ENCODE measurements at regions not wholly inside any gene's neighbourhood (a gene's known extent, or its start where the extent isn't known, plus 50 kb on each side); places are given as distances from the start of the nearest gene placed in this dataset.

DNA sequence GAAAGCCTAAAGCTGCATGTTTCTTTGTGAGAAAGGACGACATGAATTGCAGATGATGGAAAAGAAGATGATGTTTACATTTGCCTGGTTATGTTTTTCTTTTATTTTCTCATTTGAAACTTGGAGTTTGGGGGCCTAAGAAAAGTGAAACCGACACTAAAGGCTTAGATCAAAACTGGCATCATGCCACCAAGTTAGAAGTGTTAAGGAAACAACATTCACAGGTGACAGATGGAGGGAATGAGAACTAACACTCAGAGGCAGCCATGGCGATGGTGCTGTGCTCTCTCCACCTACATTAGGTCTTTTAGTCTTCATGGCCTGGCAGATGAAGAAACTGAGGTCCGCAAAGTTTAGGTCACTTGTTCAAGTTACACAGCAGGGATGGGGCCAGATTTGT lies 923.6 kb downstream of the TUSC7 start:
- no peak overlapping the region for H3K4me3 ChIP-seq (ENCODE audit: low read depth in 1 of 2, low read length in 2 of 2)
- no peaks in the 10 kb centered on the region for H3K9me3 ChIP-seq (ENCODE audit: control insufficient read depth in 1 of 2, low read length in 2 of 2)
- H3K27me3 ChIP-seq (ENCODE audit: control insufficient read depth in 1 of 2, insufficient read depth in 2 of 2, low read length in 2 of 2): no peaks in the 10 kb centered on the region
- no peak overlapping the region for H3K27ac ChIP-seq (ENCODE audit: low read depth, low read length)
- H3K36me3 ChIP-seq (ENCODE audit: control insufficient read depth in 1 of 2, insufficient read depth in 2 of 2, low read length in 2 of 2): no peaks in the 10 kb centered on the region
- peaks cover 0 to 5% of the 10 kb centered on the region in 2 donors for H3K4me1 ChIP-seq (ENCODE audit: control insufficient read depth in 1 of 2, insufficient read depth in 2 of 2, low read length in 2 of 2)
- no peak overlapping the region for H3K9ac ChIP-seq (ENCODE audit: low read depth in 1 of 2, low read length in 2 of 2)

DNA sequence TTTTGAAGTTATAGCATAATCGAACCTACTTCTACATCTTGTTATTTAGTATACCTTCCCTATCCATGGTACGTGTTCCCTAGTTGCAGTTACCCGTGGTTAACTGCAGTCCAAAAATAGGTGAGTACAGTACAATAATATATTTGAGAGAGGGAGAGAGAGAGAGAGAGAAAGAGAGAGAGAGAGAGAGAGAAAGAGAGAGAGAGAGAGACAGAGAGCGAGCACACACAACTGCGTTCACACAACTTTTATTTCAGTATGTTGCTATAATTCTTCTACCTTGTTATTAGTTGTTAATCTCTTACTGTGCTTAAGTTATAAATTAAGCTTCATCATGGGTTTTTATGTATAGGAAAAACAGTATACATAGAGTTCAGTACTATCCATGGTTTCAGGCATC lies 928.1 kb downstream of the TUSC7 start:
- Histone ChIP-seq H3K36me3 (ENCODE audit: control insufficient read depth in 1 of 2, insufficient read depth in 2 of 2, low read length in 2 of 2) (no peaks in the 10 kb centered on the region), H3K9ac (ENCODE audit: low read depth in 1 of 2, low read length in 2 of 2) (no peak overlapping the region), H3K9me3 (ENCODE audit: control insufficient read depth in 1 of 2, low read length in 2 of 2) (no peaks in the 10 kb centered on the region), H3K4me1 (ENCODE audit: control insufficient read depth in 1 of 2, insufficient read depth in 2 of 2, low read length in 2 of 2) (no peaks in the 10 kb centered on the region), H3K4me3 (ENCODE audit: low read depth in 1 of 2, low read length in 2 of 2) (no peak overlapping the region), H3K27ac (ENCODE audit: low read depth, low read length) (no peak overlapping the region), H3K27me3 (ENCODE audit: control insufficient read depth in 1 of 2, insufficient read depth in 2 of 2, low read length in 2 of 2) (no peaks in the 10 kb centered on the region)

DNA sequence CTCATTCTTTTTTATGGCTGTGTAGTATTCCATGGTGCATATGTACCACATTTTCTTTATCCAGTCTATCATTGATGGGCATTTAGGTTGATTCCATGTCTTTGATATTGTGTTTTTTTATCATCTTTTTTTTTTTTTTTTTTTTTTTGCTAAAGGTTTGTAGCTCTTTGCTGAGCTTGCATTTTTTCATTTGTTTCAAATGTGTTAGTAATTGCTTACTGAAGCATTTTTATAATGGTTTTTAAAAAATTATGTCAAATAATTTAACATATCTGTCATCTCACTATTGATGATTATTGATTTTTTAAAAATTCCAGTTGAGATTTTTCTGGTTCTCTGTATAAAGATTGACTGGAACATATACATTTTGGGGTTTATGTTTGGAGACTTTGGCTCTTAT lies 934.6 kb downstream of the TUSC7 start:
- no peak overlapping the region for H3K4me3 ChIP-seq (ENCODE audit: low read depth in 1 of 2, low read length in 2 of 2)
- no peaks in the 10 kb centered on the region for H3K36me3 ChIP-seq (ENCODE audit: control insufficient read depth in 1 of 2, insufficient read depth in 2 of 2, low read length in 2 of 2)
- H3K9ac ChIP-seq (ENCODE audit: low read depth in 1 of 2, low read length in 2 of 2): no peak overlapping the region
- H3K4me1 ChIP-seq (ENCODE audit: control insufficient read depth in 1 of 2, insufficient read depth in 2 of 2, low read length in 2 of 2): no peaks in the 10 kb centered on the region
- no peak overlapping the region for H3K27ac ChIP-seq (ENCODE audit: low read depth, low read length)
- H3K27me3 ChIP-seq (ENCODE audit: control insufficient read depth in 1 of 2, insufficient read depth in 2 of 2, low read length in 2 of 2): no peaks in the 10 kb centered on the region
- H3K9me3 ChIP-seq (ENCODE audit: control insufficient read depth in 1 of 2, low read length in 2 of 2): no peaks in the 10 kb centered on the region

DNA sequence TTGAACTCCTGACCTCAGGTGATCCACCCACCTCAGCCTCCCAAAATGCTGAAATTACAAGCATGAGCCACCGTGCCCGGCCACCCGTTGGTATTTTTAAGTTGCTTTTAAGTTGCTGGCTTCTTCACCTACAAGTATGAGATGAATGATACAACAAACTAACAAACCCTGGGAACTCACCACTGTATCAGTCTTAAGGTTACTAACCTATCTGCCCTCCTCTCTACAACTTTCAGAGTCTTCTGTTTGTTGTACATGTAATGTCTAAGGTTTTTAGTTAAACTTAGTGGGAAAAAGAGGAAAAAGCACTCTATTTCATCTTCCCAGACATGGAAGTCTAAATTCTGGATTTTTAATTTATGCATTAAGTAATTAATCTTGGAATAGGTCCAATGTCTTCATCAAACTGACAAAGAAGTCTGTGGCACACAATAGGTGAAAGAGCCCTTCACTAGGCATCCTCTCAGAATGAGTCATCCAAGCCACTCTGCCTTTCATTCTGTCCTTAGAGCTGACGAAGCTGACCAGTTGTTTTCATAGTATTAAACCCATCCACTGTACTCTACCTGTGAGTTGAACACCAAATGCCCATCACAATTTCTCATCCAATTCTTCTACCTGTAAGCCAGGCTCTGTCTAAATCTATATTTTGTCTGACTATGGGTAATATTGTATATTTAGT lies 936.1 kb downstream of the TUSC7 start:
- H3K4me1 ChIP-seq (ENCODE audit: control insufficient read depth in 1 of 2, insufficient read depth in 2 of 2, low read length in 2 of 2): no peaks in the 10 kb centered on the region
- no peaks in the 10 kb centered on the region for H3K9me3 ChIP-seq (ENCODE audit: control insufficient read depth in 1 of 2, low read length in 2 of 2)

DNA sequence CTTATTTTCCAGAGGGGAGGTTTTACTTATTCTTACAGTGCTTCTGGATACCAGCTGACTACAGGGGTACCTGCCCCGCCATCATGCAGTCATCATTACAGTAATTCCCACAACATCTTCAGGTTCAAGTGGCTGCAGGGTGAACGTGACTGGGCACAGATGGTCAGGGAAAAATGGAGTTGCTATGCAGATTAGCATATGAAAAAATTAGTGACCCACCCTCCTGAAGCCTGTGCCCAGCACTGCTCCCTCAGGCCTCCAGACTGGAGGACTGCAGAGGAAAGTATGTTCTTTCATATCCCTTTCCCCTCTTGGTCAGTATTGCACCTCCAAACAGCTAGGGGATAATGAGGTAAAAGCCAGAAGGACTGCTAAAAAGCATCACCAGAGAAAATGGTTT lies 937.9 kb downstream of the TUSC7 start:
- H3K27ac ChIP-seq (ENCODE audit: low read depth, low read length): no peak overlapping the region
- H3K4me1 ChIP-seq (ENCODE audit: control insufficient read depth in 1 of 2, insufficient read depth in 2 of 2, low read length in 2 of 2): no peaks in the 10 kb centered on the region
- H3K9me3 ChIP-seq (ENCODE audit: control insufficient read depth in 1 of 2, low read length in 2 of 2): no peaks in the 10 kb centered on the region
- no peaks in the 10 kb centered on the region for H3K27me3 ChIP-seq (ENCODE audit: control insufficient read depth in 1 of 2, insufficient read depth in 2 of 2, low read length in 2 of 2)
- no peaks in the 10 kb centered on the region for H3K36me3 ChIP-seq (ENCODE audit: control insufficient read depth in 1 of 2, insufficient read depth in 2 of 2, low read length in 2 of 2)
- H3K9ac ChIP-seq (ENCODE audit: low read depth in 1 of 2, low read length in 2 of 2): no peak overlapping the region
- no peak overlapping the region for H3K4me3 ChIP-seq (ENCODE audit: low read depth in 1 of 2, low read length in 2 of 2)

More for the DNA sequence above, 936.1 kb downstream of the TUSC7 start:
- Histone ChIP-seq H3K27ac (ENCODE audit: low read depth, low read length) (no peak overlapping the region), H3K4me3 (ENCODE audit: low read depth in 1 of 2, low read length in 2 of 2) (no peak overlapping the region), H3K27me3 (ENCODE audit: control insufficient read depth in 1 of 2, insufficient read depth in 2 of 2, low read length in 2 of 2) (no peaks in the 10 kb centered on the region), H3K9ac (ENCODE audit: low read depth in 1 of 2, low read length in 2 of 2) (no peak overlapping the region), H3K36me3 (ENCODE audit: control insufficient read depth in 1 of 2, insufficient read depth in 2 of 2, low read length in 2 of 2) (no peaks in the 10 kb centered on the region)

DNA sequence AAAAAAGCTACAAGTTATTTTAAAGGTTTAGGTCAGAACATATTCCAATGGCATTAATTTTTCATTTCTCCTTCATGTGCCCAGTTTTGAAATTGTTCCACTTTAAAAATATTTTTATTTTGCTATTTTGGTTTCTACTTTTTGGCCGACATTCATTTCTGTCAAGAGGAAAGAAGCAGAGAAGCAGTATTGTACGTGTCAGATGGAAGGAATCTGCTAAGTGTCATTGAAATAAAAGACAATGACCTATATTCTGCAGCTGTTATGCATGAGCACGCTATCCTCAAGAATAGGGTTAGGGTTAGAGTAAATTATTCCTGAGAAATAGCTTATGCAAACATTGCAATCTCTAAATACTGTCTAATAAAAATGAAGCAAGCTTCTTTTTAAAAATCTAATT lies 941.7 kb downstream of the TUSC7 start:
- no peaks in the 10 kb centered on the region for H3K4me1 ChIP-seq (ENCODE audit: control insufficient read depth in 1 of 2, insufficient read depth in 2 of 2, low read length in 2 of 2)
- no peaks in the 10 kb centered on the region for H3K27me3 ChIP-seq (ENCODE audit: control insufficient read depth in 1 of 2, insufficient read depth in 2 of 2, low read length in 2 of 2)
- no peak overlapping the region for H3K4me3 ChIP-seq (ENCODE audit: low read depth in 1 of 2, low read length in 2 of 2)
- H3K36me3 ChIP-seq (ENCODE audit: control insufficient read depth in 1 of 2, insufficient read depth in 2 of 2, low read length in 2 of 2): no peaks in the 10 kb centered on the region
- no peak overlapping the region for H3K9ac ChIP-seq (ENCODE audit: low read depth in 1 of 2, low read length in 2 of 2)
- H3K27ac ChIP-seq (ENCODE audit: low read depth, low read length): no peak overlapping the region
- no peaks in the 10 kb centered on the region for H3K9me3 ChIP-seq (ENCODE audit: control insufficient read depth in 1 of 2, low read length in 2 of 2)

DNA sequence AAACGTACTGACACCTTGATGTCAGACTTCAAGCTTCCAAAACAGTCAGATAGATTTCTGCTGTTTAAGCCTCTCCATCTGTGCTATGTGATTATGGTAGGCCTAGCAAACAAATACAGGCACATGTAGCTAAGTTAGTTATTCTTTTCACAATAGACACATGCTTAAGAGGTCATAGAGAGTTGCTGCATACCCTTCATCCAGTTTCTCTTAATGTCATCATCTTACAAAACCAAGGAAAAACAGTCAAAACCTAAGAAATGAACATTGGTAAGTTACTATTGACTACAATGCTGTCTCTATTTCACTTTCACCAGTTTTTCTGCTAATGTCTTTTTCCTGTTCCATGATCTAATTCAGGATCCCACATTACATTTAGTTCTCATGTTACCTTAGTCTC lies 946.8 kb downstream of the TUSC7 start:
- H3K27me3 ChIP-seq (ENCODE audit: control insufficient read depth in 1 of 2, insufficient read depth in 2 of 2, low read length in 2 of 2): no peaks in the 10 kb centered on the region

DNA sequence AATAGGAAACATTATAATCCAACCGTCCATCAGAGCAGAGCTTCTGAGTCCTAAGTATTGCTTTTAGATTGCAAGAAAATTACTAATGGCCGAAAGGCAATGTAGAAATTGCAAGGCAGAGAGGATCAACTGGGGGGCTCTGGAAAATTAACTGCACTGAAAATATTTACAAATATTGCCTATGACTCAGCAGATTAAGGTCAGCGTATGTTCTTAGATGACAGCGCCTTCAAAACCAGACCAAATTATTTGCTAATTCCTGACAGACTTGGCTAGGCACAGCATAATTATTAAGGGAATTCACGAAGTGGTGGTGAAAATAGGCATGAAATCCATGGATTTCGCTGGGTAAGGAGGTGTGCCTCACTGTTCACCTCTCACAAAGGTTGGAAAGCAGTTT lies 947.7 kb downstream of the TUSC7 start:
- no peak overlapping the region for H3K4me3 ChIP-seq (ENCODE audit: low read depth in 1 of 2, low read length in 2 of 2)
- no peaks in the 10 kb centered on the region for H3K9me3 ChIP-seq (ENCODE audit: control insufficient read depth in 1 of 2, low read length in 2 of 2)

More for the DNA sequence above, 946.8 kb downstream of the TUSC7 start:
- Histone ChIP-seq H3K36me3 (ENCODE audit: control insufficient read depth in 1 of 2, insufficient read depth in 2 of 2, low read length in 2 of 2) (no peaks in the 10 kb centered on the region), H3K4me3 (ENCODE audit: low read depth in 1 of 2, low read length in 2 of 2) (no peak overlapping the region), H3K9me3 (ENCODE audit: control insufficient read depth in 1 of 2, low read length in 2 of 2) (no peaks in the 10 kb centered on the region), H3K4me1 (ENCODE audit: control insufficient read depth in 1 of 2, insufficient read depth in 2 of 2, low read length in 2 of 2) (no peaks in the 10 kb centered on the region), H3K9ac (ENCODE audit: low read depth in 1 of 2, low read length in 2 of 2) (no peak overlapping the region), H3K27ac (ENCODE audit: low read depth, low read length) (no peak overlapping the region)

DNA sequence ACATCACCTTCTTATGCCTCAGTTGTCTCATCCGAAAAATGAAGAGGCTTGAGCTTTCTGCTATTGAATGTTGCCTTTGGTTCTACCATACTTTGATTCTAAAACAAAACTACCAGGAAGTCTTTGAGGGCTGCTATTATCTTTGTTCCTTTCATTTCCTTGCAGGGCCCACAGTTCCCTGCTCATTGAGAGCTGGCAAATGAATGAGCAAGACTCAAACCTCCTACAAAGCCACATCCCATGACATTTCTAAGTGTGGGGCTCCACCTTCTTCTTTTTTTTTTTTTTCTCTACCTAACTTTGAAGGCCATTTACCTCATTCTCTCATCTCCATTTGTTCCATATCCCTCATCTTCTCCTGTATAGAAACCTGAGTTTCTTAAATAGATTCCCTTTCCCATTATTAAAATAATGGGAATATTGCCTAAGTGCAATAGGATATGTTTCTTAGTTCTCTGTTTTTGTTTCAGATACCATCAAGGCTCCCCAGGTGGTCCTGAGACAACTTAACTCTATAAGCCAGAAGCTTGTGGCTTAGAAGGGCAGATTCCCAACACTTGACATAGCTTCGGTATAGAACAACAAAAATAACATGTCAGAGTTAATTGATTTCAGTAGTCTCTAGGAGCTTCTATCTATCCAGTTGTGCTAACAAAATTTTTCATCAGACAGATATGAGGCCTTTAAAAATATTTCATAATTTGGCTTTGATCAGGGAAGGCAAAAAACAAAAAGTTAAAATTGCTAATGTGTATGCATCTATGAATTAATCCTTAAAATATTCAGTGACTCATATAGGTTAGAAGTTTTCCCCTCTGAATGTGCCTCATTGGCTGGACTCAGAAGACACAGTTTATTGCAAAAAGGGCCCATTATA lies 951.6 kb downstream of the TUSC7 start:
- Histone ChIP-seq H3K36me3 (ENCODE audit: control insufficient read depth in 1 of 2, insufficient read depth in 2 of 2, low read length in 2 of 2) (no peaks in the 10 kb centered on the region), H3K27ac (ENCODE audit: low read depth, low read length) (no peak overlapping the region), H3K4me3 (ENCODE audit: low read depth in 1 of 2, low read length in 2 of 2) (no peak overlapping the region), H3K9me3 (ENCODE audit: control insufficient read depth in 1 of 2, low read length in 2 of 2) (no peaks in the 10 kb centered on the region), H3K27me3 (ENCODE audit: control insufficient read depth in 1 of 2, insufficient read depth in 2 of 2, low read length in 2 of 2) (no peaks in the 10 kb centered on the region), H3K4me1 (ENCODE audit: control insufficient read depth in 1 of 2, insufficient read depth in 2 of 2, low read length in 2 of 2) (no peaks in the 10 kb centered on the region), H3K9ac (ENCODE audit: low read depth in 1 of 2, low read length in 2 of 2) (no peak overlapping the region)

More for the DNA sequence above, 947.7 kb downstream of the TUSC7 start:
- Histone ChIP-seq H3K9ac (ENCODE audit: low read depth in 1 of 2, low read length in 2 of 2) (no peak overlapping the region), H3K27me3 (ENCODE audit: control insufficient read depth in 1 of 2, insufficient read depth in 2 of 2, low read length in 2 of 2) (no peaks in the 10 kb centered on the region), H3K27ac (ENCODE audit: low read depth, low read length) (no peak overlapping the region), H3K36me3 (ENCODE audit: control insufficient read depth in 1 of 2, insufficient read depth in 2 of 2, low read length in 2 of 2) (no peaks in the 10 kb centered on the region), H3K4me1 (ENCODE audit: control insufficient read depth in 1 of 2, insufficient read depth in 2 of 2, low read length in 2 of 2) (no peaks in the 10 kb centered on the region)

DNA sequence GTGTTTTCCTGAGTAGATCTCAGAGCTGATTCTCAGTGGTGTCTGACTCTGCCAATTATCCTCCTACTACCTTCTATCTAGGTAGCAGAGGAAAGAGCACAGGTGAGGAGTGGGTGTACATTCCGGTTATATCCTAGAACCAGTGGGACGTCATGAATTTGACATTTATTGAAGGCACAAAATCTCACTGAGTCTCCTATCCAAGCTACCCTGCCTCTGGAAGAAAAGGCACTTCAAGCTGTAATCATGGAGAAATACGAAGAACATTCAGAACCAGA lies 952.2 kb downstream of the TUSC7 start:
- Histone ChIP-seq H3K27me3 (ENCODE audit: control insufficient read depth in 1 of 2, insufficient read depth in 2 of 2, low read length in 2 of 2) (no peaks in the 10 kb centered on the region), H3K9me3 (ENCODE audit: control insufficient read depth in 1 of 2, low read length in 2 of 2) (no peaks in the 10 kb centered on the region), H3K36me3 (ENCODE audit: control insufficient read depth in 1 of 2, insufficient read depth in 2 of 2, low read length in 2 of 2) (no peaks in the 10 kb centered on the region)

More for the DNA sequence above, 952.2 kb downstream of the TUSC7 start:
- no peak overlapping the region for H3K27ac ChIP-seq (ENCODE audit: low read depth, low read length)
- no peaks in the 10 kb centered on the region for H3K4me1 ChIP-seq (ENCODE audit: control insufficient read depth in 1 of 2, insufficient read depth in 2 of 2, low read length in 2 of 2)
- H3K4me3 ChIP-seq (ENCODE audit: low read depth in 1 of 2, low read length in 2 of 2): no peak overlapping the region
- no peak overlapping the region for H3K9ac ChIP-seq (ENCODE audit: low read depth in 1 of 2, low read length in 2 of 2)
